ENCODE measurements at regions not wholly inside any gene's neighbourhood (a gene's known extent, or its start where the extent isn't known, plus 50 kb on each side); places are given as distances from the start of the nearest gene placed in this dataset.

DNA sequence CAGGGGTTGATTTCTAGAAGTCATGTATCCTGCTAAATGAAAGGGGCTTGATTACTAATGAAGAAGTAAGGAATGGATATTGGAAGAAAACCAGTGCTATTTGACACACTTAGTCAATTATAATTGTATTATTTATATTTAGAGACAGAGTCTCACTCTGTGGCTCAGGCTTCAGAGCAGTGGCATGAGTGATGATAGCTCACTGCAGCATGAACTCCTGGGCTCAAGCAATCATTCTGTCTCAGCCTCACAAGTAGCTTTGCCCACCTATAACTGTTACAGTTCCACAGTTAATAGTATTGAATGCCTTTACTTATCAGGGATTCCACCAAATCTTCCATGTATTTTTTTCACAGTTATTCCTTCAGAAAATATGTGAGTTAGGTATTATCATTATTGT lies 432.0 kb upstream of the TGFBR2 start:
- intact Hi-C loops (cut with DNase I), result no loop called here
- H3K9me3 ChIP-seq, result no peaks in the 10 kb centered on the region
- no peaks in the 10 kb centered on the region for H3K27me3 ChIP-seq
- H3K36me3 ChIP-seq, result no peaks in the 10 kb centered on the region
- DNase-seq, result no peak
- H3K4me1 ChIP-seq (ENCODE audit: insufficient read depth), result no peaks in the 10 kb centered on the region
- no peak overlapping the region for H3K27ac ChIP-seq
- H3K4me3 ChIP-seq, result no peak overlapping the region
- no peak for TF ChIP-seq CTCF (IDR thresholded peaks at IDR 0.05)
- TF ChIP-seq EP300 (IDR thresholded peaks at IDR 0.05), result no peak
- no peak for TF ChIP-seq POLR2A (IDR thresholded peaks at IDR 0.05)

GRCh38 chr3:30180310-30181177 lies 425.9 kb upstream of the TGFBR2 start:
- Histone ChIP-seq H3K27me3 (no peaks in the 10 kb centered on the region), H3K27ac (no peak overlapping the region), H3K9me3 (no peaks in the 10 kb centered on the region), H3K36me3 (no peaks in the 10 kb centered on the region), H3K4me1 (ENCODE audit: insufficient read depth) (no peaks in the 10 kb centered on the region), H3K4me3 (no peak overlapping the region)
- DNase-seq, result no peak
- intact Hi-C loops (cut with DNase I), result no loop called here
- WGBS, 3 donors, result 68 to 77% (median 70%) methylated on average over 4 of the region's 4 CpGs
- TF ChIP-seq POLR2A (IDR thresholded peaks at IDR 0.05) (no peak), CTCF (IDR thresholded peaks at IDR 0.05) (no peak), EP300 (IDR thresholded peaks at IDR 0.05) (no peak)

GRCh38 chr3:30181178-30181465 lies 425.3 kb upstream of the TGFBR2 start:
- H3K9me3 ChIP-seq, result no peaks in the 10 kb centered on the region
- WGBS, 3 donors, result 20 to 42% (median 27%) methylated on average over 1 of the region's 1 CpG
- TF ChIP-seq CTCF (IDR thresholded peaks at IDR 0.05) (no peak), POLR2A (IDR thresholded peaks at IDR 0.05) (no peak), EP300 (IDR thresholded peaks at IDR 0.05) (no peak)
- DNase-seq, result no peak
- no peak overlapping the region for H3K4me3 ChIP-seq
- intact Hi-C loops (cut with DNase I), result no loop called here
- H3K36me3 ChIP-seq, result no peaks in the 10 kb centered on the region
- H3K27ac ChIP-seq, result no peak overlapping the region
- H3K4me1 ChIP-seq (ENCODE audit: insufficient read depth), result no peaks in the 10 kb centered on the region
- no peaks in the 10 kb centered on the region for H3K27me3 ChIP-seq

GRCh38 chr3:30181581-30181980 lies 424.8 kb upstream of the TGFBR2 start:
- no peak overlapping the region for H3K4me3 ChIP-seq
- no peaks in the 10 kb centered on the region for H3K4me1 ChIP-seq (ENCODE audit: insufficient read depth)
- intact Hi-C loops (cut with DNase I), result no loop called here
- no peaks in the 10 kb centered on the region for H3K27me3 ChIP-seq
- no peak overlapping the region for H3K27ac ChIP-seq
- DNase-seq, result no peak
- TF ChIP-seq POLR2A (IDR thresholded peaks at IDR 0.05), result no peak
- no peak for TF ChIP-seq EP300 (IDR thresholded peaks at IDR 0.05)
- no peak for TF ChIP-seq CTCF (IDR thresholded peaks at IDR 0.05)
- no peaks in the 10 kb centered on the region for H3K36me3 ChIP-seq
- no peaks in the 10 kb centered on the region for H3K9me3 ChIP-seq
